Testis (tissue), 2 donors: ENCODE measurements at regions not wholly inside any gene's neighbourhood (a gene's known extent, or its start where the extent isn't known, plus 50 kb on each side); places are given as distances from the start of the nearest gene placed in this dataset.

Experiments used
- DNase-seq: peaks from one replicate; pipeline ENCODE4 v3.0.0-alpha.2; 2019
- H3K27ac ChIP-seq, 2 donors: fragments of 200-600 bp; sonication (generic); one replicate each; pipeline ENCODE4 v1.5.1; 2019
- H3K27me3 ChIP-seq: fragments of 200-600 bp; sonication (generic); one replicate; pipeline ENCODE4 v1.5.1; 2019
- H3K36me3 ChIP-seq: fragments of 200-600 bp; sonication (generic); one replicate; pipeline ENCODE4 v1.5.1; 2017; ENCODE audit warnings: low read depth; ENCODE audit errors: missing control alignments
- H3K4me1 ChIP-seq: fragments of 200-600 bp; sonication (generic); one replicate; pipeline ENCODE4 v1.5.1; 2019
- H3K4me3 ChIP-seq, 2 donors: fragments of 200-600 bp; sonication (generic); one replicate each; pipeline ENCODE4 v1.5.1; 2017 to 2019
- H3K9me3 ChIP-seq: fragments of 200-600 bp; sonication (generic); one replicate; pipeline ENCODE4 v1.5.1; 2017
- CTCF ChIP-seq, 3 experiments: fragments of 450-650 bp in 2 of 3; fragments of 200-600 bp in 1 of 3; sonication (generic) in 1 of 3; IDR thresholded peaks; one replicate each; pipeline ENCODE4 v1.5.1; 2016 to 2019; ENCODE audit warnings: antibody characterized with exemption in 3 of 3, mild to moderate bottlenecking in 2 of 3, moderate library complexity in 1 of 3
- POLR2A ChIP-seq: fragments of 450-650 bp; IDR thresholded peaks from one replicate; pipeline ENCODE4 v1.6.1; 2017; ENCODE audit warnings: antibody characterized with exemption, mild to moderate bottlenecking, moderate library complexity
- WGBS, 2 donors: methylation state at CpG; one replicate each; pipeline ENCODE4 v1.1.5; 2018; 5-methylcytosine and 5-hydroxymethylcytosine counted together
- intact Hi-C: fragments of 100-400 bp; cut with DNase I; formaldehyde crosslinking; loops from one replicate; pipeline ENCODE4 v1.15.1; 2023; ENCODE audit warnings: low total_unique reads

GRCh38 chr2:194086129-194086528 lies 1570.9 kb upstream of the SLC39A10 start:
- Histone ChIP-seq H3K36me3 (no peaks in the 10 kb centered on the region), H3K9me3 (no peaks in the 10 kb centered on the region), H3K27me3 (no peaks in the 10 kb centered on the region), H3K4me1 (no peaks in the 10 kb centered on the region), H3K4me3 (no peak overlapping the region), H3K27ac (no peak overlapping the region)
- 14 to 33% methylated on average over 1 of the region's 1 CpG for WGBS, 2 donors
- DNase-seq: no peak
- TF ChIP-seq CTCF (IDR thresholded peaks at IDR 0.05) (no peak), POLR2A (no peak)
- intact Hi-C loops: no loop called here

DNA sequence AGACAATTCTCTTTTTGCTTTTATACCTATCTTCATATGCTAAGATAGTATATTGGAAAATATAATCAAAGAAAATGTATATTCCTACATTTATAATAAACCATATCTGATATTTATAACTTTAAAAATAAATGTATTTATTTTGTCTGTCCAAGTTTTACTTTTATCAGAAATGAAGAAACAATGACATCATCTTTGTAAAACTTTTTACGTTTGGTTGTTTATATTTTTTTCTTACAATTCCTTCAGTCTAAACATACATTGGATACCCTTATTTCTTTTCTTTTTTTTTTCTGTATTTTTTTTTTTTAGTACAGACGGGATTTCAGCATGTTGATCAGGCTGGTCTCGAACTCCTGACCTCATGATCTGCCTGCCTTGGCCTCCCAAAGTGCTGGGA lies 1577.0 kb upstream of the SLC39A10 start:
- Histone ChIP-seq H3K4me1 (no peaks in the 10 kb centered on the region), H3K27me3 (no peaks in the 10 kb centered on the region), H3K9me3 (no peaks in the 10 kb centered on the region), H3K27ac (no peak overlapping the region), H3K36me3 (no peaks in the 10 kb centered on the region), H3K4me3 (no peak overlapping the region)
- intact Hi-C loops: no loop called here
- 77 to 85% methylated on average over 3 of the region's 3 CpGs for WGBS, 2 donors
- no peak for DNase-seq
- TF ChIP-seq POLR2A: no peak
- no peak for TF ChIP-seq CTCF (IDR thresholded peaks at IDR 0.05)

DNA sequence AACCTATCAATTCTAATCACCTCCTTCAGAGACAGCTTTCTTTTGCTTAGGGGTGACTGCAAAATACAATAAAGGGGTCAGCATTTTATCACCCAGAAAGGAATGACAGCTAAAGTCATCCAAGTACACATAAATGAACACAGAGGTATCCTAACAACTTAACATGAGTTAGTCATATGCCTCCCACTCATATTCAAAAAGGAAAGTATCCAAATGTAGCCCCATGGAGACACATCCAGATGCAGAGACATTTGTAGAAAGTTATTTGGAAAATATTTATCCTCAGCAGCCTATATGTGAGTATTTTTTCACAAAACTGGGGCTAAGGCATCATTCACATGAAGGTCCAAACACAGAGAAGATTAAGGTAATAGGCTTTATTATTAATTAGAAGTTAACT lies 1579.7 kb upstream of the SLC39A10 start:
- no peaks in the 10 kb centered on the region for H3K4me1 ChIP-seq
- H3K27me3 ChIP-seq: no peaks in the 10 kb centered on the region
- H3K9me3 ChIP-seq: no peaks in the 10 kb centered on the region
- H3K27ac ChIP-seq: no peak overlapping the region
- H3K36me3 ChIP-seq: no peaks in the 10 kb centered on the region
- intact Hi-C loops: no loop called here
- no peak overlapping the region for H3K4me3 ChIP-seq
- no peak for TF ChIP-seq POLR2A
- no peak for TF ChIP-seq CTCF (IDR thresholded peaks at IDR 0.05)
- no peak for DNase-seq

GRCh38 chr2:194062401-194062800 lies 1594.6 kb upstream of the SLC39A10 start:
- Histone ChIP-seq H3K36me3 (no peaks in the 10 kb centered on the region), H3K4me3 (no peak overlapping the region), H3K9me3 (no peaks in the 10 kb centered on the region), H3K4me1 (no peaks in the 10 kb centered on the region), H3K27ac (no peak overlapping the region), H3K27me3 (no peaks in the 10 kb centered on the region)
- intact Hi-C loops: no loop called here
- 59 to 73% methylated on average over 3 of the region's 3 CpGs for WGBS, 2 donors
- no peak for DNase-seq
- no peak for TF ChIP-seq POLR2A
- no peak for TF ChIP-seq CTCF (IDR thresholded peaks at IDR 0.05)

DNA sequence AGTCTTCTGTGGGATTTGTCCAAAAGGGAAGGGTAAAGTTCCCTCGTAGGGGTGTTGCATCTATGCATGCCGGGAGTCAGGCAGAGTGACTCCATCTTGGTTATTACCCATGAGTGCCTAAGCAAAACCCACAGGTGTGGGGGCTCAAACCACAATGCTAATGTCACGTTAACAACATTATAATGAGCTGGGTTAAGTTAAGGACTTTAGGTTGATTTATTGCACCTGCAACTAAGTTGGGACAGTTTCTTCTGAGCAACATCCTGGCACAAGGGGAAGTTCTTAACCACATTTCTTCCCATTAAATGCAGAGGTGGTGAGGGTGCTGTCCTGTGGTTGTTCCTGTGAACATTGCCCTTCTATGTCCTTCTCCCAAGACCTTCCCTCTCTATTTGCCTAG lies 1596.8 kb upstream of the SLC39A10 start:
- no peak for TF ChIP-seq POLR2A
- no peaks in the 10 kb centered on the region for H3K27me3 ChIP-seq
- H3K4me3 ChIP-seq: no peak overlapping the region
- intact Hi-C loops: no loop called here
- no peak for DNase-seq
- no peaks in the 10 kb centered on the region for H3K9me3 ChIP-seq
- 66 to 85% methylated on average over 3 of the region's 3 CpGs for WGBS, 2 donors
- no peak overlapping the region for H3K27ac ChIP-seq
- H3K36me3 ChIP-seq: no peaks in the 10 kb centered on the region
- H3K4me1 ChIP-seq: no peaks in the 10 kb centered on the region
